Stimulated activated CD8-positive, alpha-beta memory T cell treated with anti-CD3 and anti-CD28 coated beads, Interleukin-7, amount 100 ng/mL, for 48 hours (primary cell): ENCODE measurements at regions not wholly inside any gene's neighbourhood (a gene's known extent, or its start where the extent isn't known, plus 50 kb on each side); places are given as distances from the start of the nearest gene placed in this dataset.
"Not testable (repeated sequence)": the region's sequence is repeated elsewhere in the genome, so short reads cannot be mapped to it uniquely, and the experiment has no call there.

Experiments used
- DNase-seq, 2 donors: peaks; one replicate each; pipeline ENCODE4 v3.0.0-alpha.2; 2020; ENCODE audit warnings: low read depth in 1 of 2; ENCODE audit errors: extremely low read depth in 1 of 2

DNA sequence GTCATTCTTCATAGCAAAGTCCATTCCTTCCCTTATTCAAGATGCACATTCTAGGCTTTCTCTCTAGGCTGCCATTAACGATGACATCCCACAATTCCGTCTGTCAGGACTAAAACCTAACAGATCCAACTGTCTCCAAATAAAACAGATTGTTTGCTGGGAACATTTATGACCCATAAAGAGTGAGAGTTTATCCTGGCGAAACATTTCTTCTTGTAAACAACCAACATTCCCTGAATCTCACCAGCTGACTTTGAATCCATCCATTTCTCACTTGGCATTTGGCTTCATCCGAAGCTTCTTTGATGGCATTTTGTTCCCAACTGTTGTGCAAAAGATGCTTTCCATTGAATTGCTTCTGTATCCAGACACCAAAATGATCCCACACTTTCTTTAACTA, 93.1 kb downstream of the OLIG3 start:
- no peak for DNase-seq

DNA sequence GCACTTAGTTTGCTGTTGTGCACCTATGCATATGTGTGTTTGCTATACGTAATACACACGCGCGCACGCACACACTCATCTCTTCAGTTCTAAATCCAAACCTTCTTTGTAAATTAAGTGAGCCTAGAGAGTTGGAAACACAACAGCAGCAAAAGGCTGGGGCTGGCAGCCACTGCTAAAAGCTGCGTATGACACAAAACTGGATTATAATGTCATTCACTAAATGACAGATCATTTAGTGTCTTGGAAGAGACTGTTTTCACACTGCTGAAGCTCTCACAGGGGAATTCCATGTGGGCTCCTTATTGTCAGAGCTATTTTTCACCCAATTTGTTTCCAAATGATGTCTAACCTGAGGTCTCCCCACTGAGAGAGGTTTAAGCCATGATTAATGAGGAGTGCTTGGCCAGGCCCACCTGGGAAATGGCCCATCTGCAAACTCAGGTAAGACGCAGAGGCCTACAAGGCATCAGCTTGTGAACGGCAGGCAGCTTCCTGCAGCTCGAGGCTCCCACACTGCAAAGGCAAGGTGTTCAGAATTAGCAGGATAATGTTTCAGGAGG, 94.2 kb downstream of the OLIG3 start:
- no peak for DNase-seq

GRCh38 chr6:137395316-137395715, 98.9 kb downstream of the OLIG3 start:
- no peak for DNase-seq

- DNase-seq: no peak
Observed at GRCh38 chr6:137391061-137391814, 103.0 kb downstream of the OLIG3 start.

- DNase-seq: no peak
Observed at GRCh38 chr6:137390334-137390733, 103.9 kb downstream of the OLIG3 start.

DNA sequence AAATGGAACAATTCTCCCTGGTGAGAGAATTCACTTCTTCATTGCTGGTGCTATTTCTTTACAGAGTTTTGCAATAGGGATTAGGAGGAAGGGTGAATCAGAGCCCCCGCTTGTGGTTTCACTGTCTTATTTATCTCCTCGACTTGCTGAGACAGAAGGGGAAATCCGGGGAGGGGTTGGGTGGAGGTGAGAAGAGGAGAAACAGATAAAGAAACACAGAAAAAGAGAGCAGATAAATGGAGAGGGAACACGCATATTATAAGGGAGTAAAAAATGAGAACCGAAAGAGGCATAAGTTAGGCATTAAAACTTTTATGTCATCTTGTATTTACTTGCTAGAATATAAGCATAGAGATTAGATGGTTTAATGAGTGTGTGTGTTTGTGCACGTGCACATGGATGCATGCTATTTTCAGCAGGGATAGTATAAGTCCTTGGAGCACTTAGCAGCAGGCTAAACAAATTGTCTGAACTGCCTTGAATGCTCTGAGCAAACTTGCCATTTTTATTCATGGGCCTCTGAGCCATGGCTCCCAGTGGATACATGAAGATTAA, 105.0 kb downstream of the OLIG3 start:
- peak; percentile 22 to 69 for DNase-seq

- DNase-seq: no peak
Observed at GRCh38 chr6:137387096-137387764, 107.0 kb downstream of the OLIG3 start.

- not testable (repeated sequence) for DNase-seq
Observed at GRCh38 chr6:137383287-137383686, 110.9 kb downstream of the OLIG3 start.

DNA sequence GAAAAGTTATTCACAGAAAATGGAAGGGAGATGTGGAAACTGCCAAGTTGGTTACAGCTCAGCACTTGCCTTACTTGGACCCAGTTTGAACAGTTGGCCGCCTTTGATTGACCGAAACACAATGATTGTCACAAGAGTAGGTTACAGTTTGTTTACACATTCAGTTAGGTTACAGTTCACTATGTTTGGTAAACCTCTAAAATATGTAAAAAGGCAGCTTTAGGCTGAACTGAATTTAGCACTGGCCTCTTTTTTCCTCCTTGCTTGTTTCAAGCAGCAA, 116.2 kb downstream of the OLIG3 start:
- DNase-seq: no peak

DNA sequence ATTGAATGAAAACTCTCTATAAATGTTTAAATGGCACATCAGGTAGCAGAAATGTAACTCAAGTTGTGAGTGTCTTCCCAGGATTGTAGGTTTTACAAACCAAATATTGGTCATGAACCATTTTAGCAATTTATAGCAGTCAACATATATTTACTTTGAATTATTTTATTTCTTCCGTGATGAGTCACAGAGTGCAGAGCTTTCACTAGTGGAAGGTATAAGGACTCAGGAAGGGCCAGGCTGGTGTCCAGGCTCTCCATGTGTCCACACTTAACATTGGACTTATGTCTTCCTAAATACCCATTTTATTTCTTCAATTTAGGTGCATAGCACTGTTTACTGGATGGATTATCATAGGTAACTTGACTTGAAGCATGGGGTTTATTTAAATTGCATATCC, 120.9 kb downstream of the OLIG3 start:
- no peak for DNase-seq

- DNase-seq: no peak
Observed at GRCh38 chr6:137372532-137372931, 121.7 kb downstream of the OLIG3 start.

GRCh38 chr6:137371634-137372016, 122.6 kb downstream of the OLIG3 start:
- no peak for DNase-seq

GRCh38 chr6:137370871-137371633, 123.1 kb downstream of the OLIG3 start:
- no peak for DNase-seq

- DNase-seq: no peak
Observed at GRCh38 chr6:137369136-137369535, 125.1 kb downstream of the OLIG3 start.

DNA sequence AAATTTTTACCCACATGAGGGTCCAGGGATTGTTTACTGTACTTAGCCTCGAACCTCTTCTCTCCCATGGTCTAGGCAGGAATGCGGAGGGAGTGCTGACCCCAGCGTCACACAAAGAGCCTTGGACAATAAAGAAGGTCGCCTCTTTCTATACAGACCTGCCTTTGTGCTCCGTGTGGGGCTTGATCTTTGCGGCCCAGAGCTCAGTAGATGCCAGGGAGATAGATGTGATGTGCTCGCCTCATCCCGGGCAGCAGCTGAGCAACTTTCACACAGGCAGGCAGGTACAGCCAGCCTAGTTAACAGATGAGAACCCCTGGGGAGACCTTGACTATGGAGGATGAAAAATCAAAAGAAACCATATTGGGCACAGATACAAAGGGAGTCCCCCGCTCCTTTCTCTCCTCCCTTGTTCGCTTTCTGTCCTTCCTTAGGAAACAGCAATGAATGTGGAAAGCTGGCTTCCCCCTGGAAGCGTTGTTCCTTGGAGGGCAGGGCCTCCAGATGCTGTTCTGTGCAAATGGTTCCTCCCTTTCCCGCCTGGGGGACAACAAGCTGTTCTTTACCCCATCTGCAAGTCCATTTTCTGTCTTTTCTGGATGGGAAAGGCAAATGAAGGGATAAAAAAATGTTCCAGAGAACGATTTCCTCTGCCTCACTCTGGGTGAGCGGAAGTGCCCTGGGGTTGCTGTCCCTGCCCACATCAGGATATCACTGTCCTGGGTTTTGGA, 128.3 kb downstream of the OLIG3 start:
- no peak for DNase-seq

DNA sequence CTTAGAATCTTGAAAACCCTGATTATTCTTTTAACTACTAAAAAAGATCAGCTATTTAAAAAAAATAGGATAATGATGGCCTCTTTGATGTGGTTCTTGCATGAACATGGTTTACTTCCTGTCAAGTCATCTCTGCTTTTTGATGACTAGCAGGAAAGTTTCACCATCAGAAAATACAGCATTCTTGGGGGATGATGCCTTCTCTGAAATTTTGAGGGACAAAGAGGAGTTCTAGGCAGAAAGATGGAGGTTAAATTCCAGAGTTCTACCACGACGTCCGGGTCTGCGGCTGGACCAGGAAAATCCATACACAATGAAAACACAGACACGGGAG, 130.4 kb downstream of the OLIG3 start:
- DNase-seq: no peak

GRCh38 chr6:137362878-137363804, 131.1 kb downstream of the OLIG3 start:
- DNase-seq: no peak

DNA sequence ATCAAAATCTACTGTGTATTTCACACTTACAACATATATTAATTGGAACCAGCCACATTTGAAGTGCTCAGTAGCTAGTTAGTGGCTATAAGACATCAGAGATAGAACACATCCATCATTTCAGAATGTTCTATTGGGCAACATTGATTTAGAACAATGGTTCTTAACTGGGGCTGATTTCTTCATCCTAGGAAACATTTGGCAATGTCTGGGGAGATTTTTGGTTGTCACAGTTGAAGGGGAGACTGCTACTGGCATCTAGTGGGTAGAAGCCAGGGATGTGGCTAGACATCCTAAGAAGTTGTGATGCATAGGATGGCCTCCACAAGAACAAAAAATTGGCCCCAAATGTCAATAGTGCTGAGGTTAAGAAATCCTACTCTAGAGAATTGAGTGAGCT, 132.5 kb downstream of the OLIG3 start:
- no peak for DNase-seq

- DNase-seq: no peak
Observed at GRCh38 chr6:137358273-137358672, 135.9 kb downstream of the OLIG3 start.

DNA sequence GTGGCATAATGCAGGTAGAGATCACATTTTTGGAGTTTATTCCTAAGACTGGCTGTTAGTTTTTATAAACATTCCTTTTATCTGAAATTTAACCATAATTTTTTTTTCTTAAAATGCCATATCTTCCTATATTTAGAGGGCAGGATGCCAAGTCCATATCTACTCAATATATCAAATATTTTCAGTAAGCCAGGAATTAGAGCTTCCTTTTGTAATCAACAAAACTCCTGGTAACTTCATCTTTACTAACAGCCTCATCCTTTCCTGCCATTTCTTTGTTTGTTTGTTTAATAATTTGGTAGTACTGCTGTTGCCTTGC, 136.3 kb downstream of the OLIG3 start:
- no peak for DNase-seq
